IMR-90 (cell line): ENCODE measurements at regions not wholly inside any gene's neighbourhood (a gene's known extent, or its start where the extent isn't known, plus 50 kb on each side); places are given as distances from the start of the nearest gene placed in this dataset.

Source experiments
- ATAC-seq: fragments of 200-7000 bp; cut with Tn5 transposase; 2 replicates; pipeline ENCODE4 v1.9.1; 2020; ENCODE audit warnings: low read depth, mild to moderate bottlenecking, moderate library complexity
- BruUV-seq: library from RNA; stranded (reverse); fragments of 400-500 nt; replicated peaks from 2 replicates; lab custom pipeline; 2021; lab: Mats Ljungman, UMichigan
- CTCF ChIA-PET: fragments of 300-600 bp; formaldehyde crosslinking; extraction: SDS; loops from one replicate; lab custom pipeline; 2021; ENCODE audit warnings: antibody characterized with exemption; lab: Yijun Ruan, JAX
- POLR2A ChIA-PET: fragments of 300-600 bp; sonication (Branson Sonifier 250); formaldehyde crosslinking; loops from one replicate; lab custom pipeline; 2022; ENCODE audit warnings: antibody characterized with exemption; ENCODE audit not compliant: unreplicated experiment; lab: Charles Lee
- DNase-seq: peaks from one replicate; pipeline ENCODE4 v3.0.0; 2013
- H2AFZ ChIP-seq: replicated peaks from 2 replicates; pipeline ENCODE3; 2013; ENCODE audit warnings: low read length, mild to moderate bottlenecking; ENCODE audit not compliant: poor library complexity
- H2AK5ac ChIP-seq: 2 replicates; pipeline ENCODE4 v1.6.1; 2013; ENCODE audit warnings: low read depth, low read length, inconsistent platforms
- H2AK9ac ChIP-seq: replicated peaks from 2 replicates; pipeline ENCODE3; 2013; ENCODE audit warnings: mild to moderate bottlenecking, low read depth, low read length, moderate library complexity; ENCODE audit not compliant: poor library complexity
- H2BK120ac ChIP-seq: 2 replicates; pipeline ENCODE4 v1.6.1; 2013; ENCODE audit warnings: low read depth, low read length, inconsistent platforms
- H2BK15ac ChIP-seq: 3 replicates; pipeline ENCODE4 v1.6.1; 2013; ENCODE audit warnings: low read depth, low read length, inconsistent platforms
- H2BK20ac ChIP-seq: 2 replicates; pipeline ENCODE4 v1.6.1; 2013; ENCODE audit warnings: low read depth, mild to moderate bottlenecking, inconsistent platforms, low read length, moderate library complexity
- H2BK5ac ChIP-seq: 2 replicates; pipeline ENCODE4 v1.6.1; 2013; ENCODE audit warnings: mild to moderate bottlenecking, low read depth, low read length, inconsistent platforms; ENCODE audit not compliant: poor library complexity, severe bottlenecking
- H3K14ac ChIP-seq: replicated peaks from 2 replicates; pipeline ENCODE4 v1.6.1; 2013; ENCODE audit warnings: low read depth, low read length, inconsistent platforms
- H3K18ac ChIP-seq: 2 replicates; pipeline ENCODE4 v1.6.1; 2013; ENCODE audit warnings: low read depth, low read length, control low read depth
- H3K23ac ChIP-seq: 2 replicates; pipeline ENCODE4 v1.6.1; 2013; ENCODE audit warnings: low read depth, low read length, inconsistent platforms
- H3K27ac ChIP-seq: 2 replicates; pipeline ENCODE4 v1.5.1; 2013; ENCODE audit warnings: mild to moderate bottlenecking, control low read depth, low read length; ENCODE audit not compliant: insufficient read depth
- H3K27me3 ChIP-seq: 2 replicates; pipeline ENCODE4 v1.6.1; 2013; ENCODE audit warnings: low read length; ENCODE audit not compliant: control insufficient read depth, insufficient read depth
- H3K36me3 ChIP-seq: 2 replicates; pipeline ENCODE4 v1.6.1; 2013; ENCODE audit warnings: low read length, mixed read lengths; ENCODE audit not compliant: control insufficient read depth, insufficient read depth
- H3K4ac ChIP-seq: 2 replicates; pipeline ENCODE4 v1.6.1; 2013; ENCODE audit warnings: low read depth, low read length, inconsistent platforms
- H3K4me1 ChIP-seq: 2 replicates; pipeline ENCODE4 v1.6.1; 2013; ENCODE audit warnings: low read length, mixed read lengths; ENCODE audit not compliant: control insufficient read depth, insufficient read depth
- H3K4me2 ChIP-seq: 2 replicates; pipeline ENCODE4 v1.6.1; 2013; ENCODE audit warnings: low read depth, mild to moderate bottlenecking, control low read depth, low read length, moderate library complexity
- H3K4me3 ChIP-seq: 2 replicates; pipeline ENCODE4 v1.5.1; 2013; ENCODE audit warnings: low read depth, mild to moderate bottlenecking, control low read depth, low read length, moderate library complexity; ENCODE audit not compliant: insufficient read depth
- H3K56ac ChIP-seq: 2 replicates; pipeline ENCODE4 v1.6.1; 2013; ENCODE audit warnings: low read length, inconsistent platforms; ENCODE audit not compliant: insufficient read depth; ENCODE audit errors: extremely low read depth
- H3K79me1 ChIP-seq, 2 experiments: 2 replicates each; pipeline ENCODE4 v1.6.1; 2013; ENCODE audit warnings: low read length in 2 of 2, inconsistent platforms in 1 of 2, low read depth in 1 of 2
- H3K9ac ChIP-seq: 2 replicates; pipeline ENCODE4 v1.6.1; 2013; ENCODE audit warnings: low read depth, low read length, control low read depth
- H3K9me1 ChIP-seq: 2 replicates; pipeline ENCODE4 v1.6.1; 2013; ENCODE audit warnings: low read length, inconsistent platforms; ENCODE audit not compliant: insufficient read depth
- H3K9me3 ChIP-seq: 2 replicates; pipeline ENCODE4 v1.6.1; 2013; ENCODE audit warnings: low read length; ENCODE audit not compliant: control insufficient read depth, insufficient read depth
- H4K20me1 ChIP-seq: 2 replicates; pipeline ENCODE4 v1.6.1; 2013; ENCODE audit warnings: low read length, inconsistent platforms; ENCODE audit not compliant: insufficient read depth
- H4K5ac ChIP-seq: 2 replicates; pipeline ENCODE4 v1.6.1; 2013; ENCODE audit warnings: mild to moderate bottlenecking, low read depth, low read length, control low read depth
- H4K8ac ChIP-seq, 2 experiments: 2 replicates each; pipeline ENCODE4 v1.6.1; 2013; ENCODE audit warnings: low read depth in 2 of 2, low read length in 2 of 2, control low read depth in 1 of 2, inconsistent platforms in 1 of 2
- H4K91ac ChIP-seq: 2 replicates; pipeline ENCODE4 v1.6.1; 2013; ENCODE audit warnings: low read depth, low read length, inconsistent platforms; ENCODE audit not compliant: insufficient read depth
- MAZ ChIP-seq: IDR thresholded peaks from 2 replicates; pipeline ENCODE4 v1.6.1; 2012; ENCODE audit warnings: low read depth, mild to moderate bottlenecking, low read length, improper control_type of control experiment, moderate library complexity, borderline replicate concordance
- SMC3 ChIP-seq: fragments of 150-350 bp; IDR thresholded peaks from 2 replicates; pipeline ENCODE4 v1.6.1; 2016; ENCODE audit warnings: low read depth, mild to moderate bottlenecking, antibody characterized with exemption, low read length, moderate library complexity
- WGBS, 2 experiments: methylation state at CpG; one replicate each; pipeline versions ENCODE4 v1.1.5 to v1.1.7; 2013; ENCODE audit warnings: missing lambda C conversion rate in 2 of 2; ENCODE audit not compliant: insufficient read length in 1 of 2; ENCODE audit errors: extremely low coverage in 2 of 2; 5-methylcytosine and 5-hydroxymethylcytosine counted together
- dilution Hi-C: fragments of 300-500 bp; cut with HindIII; formaldehyde crosslinking; loops from one replicate; pipeline ENCODE4 v1.14.3; 2018; ENCODE audit warnings: low sequenced_read_pairs; ENCODE audit not compliant: unreplicated experiment
- in situ Hi-C: fragments of 300-500 bp; cut with MboI; formaldehyde crosslinking; loops from 3 replicates; pipeline ENCODE4 v1.14.3; 2019; ENCODE audit warnings: low sequenced_read_pairs, inconsistent platforms, mixed read lengths
- intact Hi-C: fragments of 100-400 bp; cut with micrococcal nuclease; formaldehyde crosslinking; loops from 2 replicates; pipeline ENCODE4 v1.10.0; 2022

- H4K91ac ChIP-seq, result no peak overlapping the region
- no peak overlapping the region for H4K8ac ChIP-seq
- ATAC-seq (no peak), DNase-seq (no peak)
- POLR2A ChIA-PET, result no interaction called here
- H3K4me2 ChIP-seq, result no peak overlapping the region
- TF ChIP-seq MAZ (no peak), SMC3 (no peak)
- no peaks in the 10 kb centered on the region for H3K79me1 ChIP-seq
- no peak overlapping the region for H3K14ac ChIP-seq
- H3K4ac ChIP-seq, result no peak overlapping the region
- no peak overlapping the region for H2AK9ac ChIP-seq
- H3K9ac ChIP-seq, result no peak overlapping the region
- BruUV-seq, result no TSS peak
- intact Hi-C loops (no loop called here), in situ Hi-C loops (no loop called here), dilution Hi-C loops (no loop called here)
- WGBS, 2 experiments, result 27% methylated on average over 4 of the region's 7 CpGs; no CpG with 5 or more reads in 1 of the 2 experiments
- no peak overlapping the region for H3K56ac ChIP-seq
- no peak overlapping the region for H2AK5ac ChIP-seq
- no peaks in the 10 kb centered on the region for H3K27me3 ChIP-seq
- H3K9me3 ChIP-seq, result peaks cover 37% of the 10 kb centered on the region
- no peak overlapping the region for H3K18ac ChIP-seq
- H4K20me1 ChIP-seq, result no peaks in the 10 kb centered on the region
- no peak overlapping the region for H2BK15ac ChIP-seq
- H3K27ac ChIP-seq, result no peak overlapping the region
- H2BK20ac ChIP-seq, result no peak overlapping the region
- CTCF ChIA-PET, result no interaction called here
- H3K4me3 ChIP-seq, result no peak overlapping the region
- no peaks in the 10 kb centered on the region for H3K36me3 ChIP-seq
- no peak overlapping the region for H3K23ac ChIP-seq
- H2BK120ac ChIP-seq, result no peak overlapping the region
- no peaks in the 10 kb centered on the region for H3K4me1 ChIP-seq
- no peak overlapping the region for H4K5ac ChIP-seq
- no peak overlapping the region for H2AFZ ChIP-seq
- no peaks in the 10 kb centered on the region for H3K9me1 ChIP-seq
- H2BK5ac ChIP-seq, result no peak overlapping the region
Measured at GRCh38 chr10:131668903-131669302, 231.9 kb upstream of the PPP2R2D start.
